D721Med (cell line): ENCODE measurements at regions not wholly inside any gene's neighbourhood (a gene's known extent, or its start where the extent isn't known, plus 50 kb on each side); places are given as distances from the start of the nearest gene placed in this dataset.

Experiments
- DNase-seq: peaks from one replicate; pipeline ENCODE4 v3.0.0; 2011; ENCODE audit warnings: low spot score; ENCODE audit not compliant: insufficient read length
- FAIRE-seq: peaks from 2 replicates; lab custom pipeline; 2011; peaks lifted over from hg19 to GRCh38; lab: Jason Lieb, UNC
- CTCF ChIP-seq: IDR thresholded peaks from 2 replicates; pipeline ENCODE4 v1.5.1; 2012; ENCODE audit warnings: mild to moderate bottlenecking, control low read depth; ENCODE audit not compliant: insufficient read depth; ENCODE audit errors: missing control alignments

GRCh38 chr2:8462899-8463648 is 218.8 kb upstream of the ID2 start:
- no peak for TF ChIP-seq CTCF
- DNase-seq (no peak), FAIRE-seq (no peak)

GRCh38 chr2:8465560-8465959 is 216.3 kb upstream of the ID2 start:
- no peak for TF ChIP-seq CTCF
- FAIRE-seq (no peak), DNase-seq (no peak)

- TF ChIP-seq CTCF, result no peak
- DNase-seq (no peak), FAIRE-seq (no peak)
These were observed 212.0 kb upstream of the ID2 start for GRCh38 chr2:8469709-8470493.

GRCh38 chr2:8472545-8473323 is 209.1 kb upstream of the ID2 start:
- no peak for DNase-seq
- no peak for TF ChIP-seq CTCF
- no peak for FAIRE-seq

GRCh38 chr2:8475349-8476031 is 206.4 kb upstream of the ID2 start:
- no peak for TF ChIP-seq CTCF
- FAIRE-seq (no peak), DNase-seq (no peak)

- no peak for TF ChIP-seq CTCF
- DNase-seq, result no peak
- FAIRE-seq, result no peak
These were observed 204.0 kb upstream of the ID2 start for GRCh38 chr2:8477552-8478470.
